ENCODE measurements at regions not wholly inside any gene's neighbourhood (a gene's known extent, or its start where the extent isn't known, plus 50 kb on each side); places are given as distances from the start of the nearest gene placed in this dataset.

DNA sequence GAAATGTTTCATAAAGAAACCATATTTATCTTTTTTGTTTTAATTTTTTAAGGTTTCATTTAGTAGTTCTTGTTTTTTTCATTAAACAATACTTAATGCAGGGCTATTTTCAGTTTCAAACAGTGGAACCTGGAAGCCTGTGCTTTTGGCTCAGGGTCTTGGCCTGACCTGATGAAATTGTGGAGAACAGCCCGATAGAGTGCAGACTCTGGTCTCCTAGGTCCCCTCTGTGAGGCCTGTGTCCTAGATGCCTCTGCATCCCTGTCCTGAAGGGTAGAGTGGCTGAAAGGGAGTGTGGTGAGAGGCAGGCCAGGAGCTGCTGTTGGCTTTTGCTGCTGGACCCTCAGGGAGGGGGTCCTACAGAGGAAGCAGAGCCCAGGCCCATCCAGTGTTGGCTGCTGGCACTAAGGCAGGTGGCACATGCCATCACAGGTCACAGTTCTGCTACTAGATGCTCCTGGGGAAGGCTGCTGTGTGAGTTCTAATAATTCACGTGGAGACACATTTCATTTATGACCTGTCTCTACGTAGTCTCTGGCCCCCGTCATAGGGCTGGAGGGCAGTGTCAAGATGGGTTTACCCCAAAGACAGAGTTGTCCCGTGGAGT is 201.0 kb upstream of the COPS8 start:
- DNase-seq, result no peak

DNA sequence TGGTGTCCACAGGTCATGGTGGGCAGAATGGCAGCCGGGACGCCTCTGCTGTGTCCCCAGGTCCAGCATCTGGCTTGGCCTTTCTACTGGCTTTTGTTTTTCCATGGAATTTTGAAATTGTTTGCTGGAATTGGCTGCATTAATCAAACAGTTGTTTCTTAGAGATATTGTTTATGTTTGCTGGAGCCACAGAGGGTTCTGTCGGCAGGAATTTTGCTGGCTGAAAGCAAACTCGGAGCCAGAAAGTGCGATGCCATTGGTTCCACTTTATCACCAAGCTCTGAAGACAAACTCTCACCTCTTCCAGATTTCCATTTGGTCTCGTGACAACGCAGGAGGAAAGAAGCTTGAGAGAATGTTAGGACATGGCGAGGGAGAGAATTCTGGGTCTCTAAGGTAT is 199.2 kb upstream of the COPS8 start:
- no peak for DNase-seq

DNA sequence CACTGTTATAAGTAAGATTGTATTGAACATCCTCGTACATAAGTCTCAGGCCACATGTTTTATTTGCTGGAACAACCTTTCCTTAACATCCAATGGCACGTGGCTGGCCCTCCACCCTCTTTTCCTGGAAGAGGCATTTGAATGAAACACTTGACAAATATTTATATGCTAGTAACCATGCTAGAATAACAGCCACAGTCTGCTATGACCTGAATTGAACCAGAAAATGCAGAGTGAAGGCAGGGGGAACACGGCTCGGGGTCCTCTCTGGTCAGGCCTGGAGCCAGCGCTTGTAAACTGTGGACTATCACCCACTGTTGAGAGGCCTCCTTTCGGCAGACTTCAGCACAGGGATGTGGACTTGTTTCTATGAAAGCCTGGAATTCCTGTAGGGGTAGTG is 198.2 kb upstream of the COPS8 start:
- DNase-seq, result no peak

DNA sequence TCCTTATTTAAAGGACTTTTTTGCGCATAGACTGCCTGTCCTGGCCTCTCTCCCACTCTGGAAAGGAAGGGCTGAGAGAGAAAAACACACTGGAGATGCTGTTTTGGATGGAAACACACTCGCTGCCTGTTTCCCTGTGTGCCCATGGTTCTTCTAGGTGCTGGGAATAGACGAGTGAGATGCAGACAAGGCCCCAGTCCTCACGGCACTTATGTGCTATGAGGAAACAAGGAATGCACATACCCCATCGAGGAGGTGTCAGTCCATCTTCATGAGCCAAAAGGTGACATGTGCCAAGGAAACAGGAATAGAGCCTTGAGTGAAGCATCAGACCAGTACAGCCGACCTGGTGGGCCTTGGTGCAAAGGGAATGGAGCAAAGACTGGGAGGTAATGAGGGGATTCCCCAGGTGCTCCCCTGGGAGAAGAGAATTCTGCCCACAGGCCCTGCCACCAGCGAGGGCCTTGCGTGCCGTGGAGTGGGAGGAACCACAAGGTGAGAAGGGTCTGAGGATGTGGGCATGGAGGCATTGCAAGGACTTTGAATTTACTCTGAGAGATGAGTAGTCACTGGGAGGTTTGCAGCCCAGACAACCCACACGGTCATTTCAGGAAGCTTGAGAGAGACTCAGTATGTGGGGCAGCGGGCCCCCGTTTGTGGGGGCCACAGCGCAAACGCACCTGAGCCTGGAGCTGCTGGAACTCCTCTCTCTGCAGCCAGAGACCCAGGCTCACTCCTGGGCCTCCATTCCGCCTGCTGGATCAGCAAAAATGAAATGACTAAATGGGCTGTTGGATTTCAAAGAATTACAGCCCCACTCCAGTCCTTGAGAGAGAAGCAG is 197.5 kb upstream of the COPS8 start:
- no peak for DNase-seq

DNA sequence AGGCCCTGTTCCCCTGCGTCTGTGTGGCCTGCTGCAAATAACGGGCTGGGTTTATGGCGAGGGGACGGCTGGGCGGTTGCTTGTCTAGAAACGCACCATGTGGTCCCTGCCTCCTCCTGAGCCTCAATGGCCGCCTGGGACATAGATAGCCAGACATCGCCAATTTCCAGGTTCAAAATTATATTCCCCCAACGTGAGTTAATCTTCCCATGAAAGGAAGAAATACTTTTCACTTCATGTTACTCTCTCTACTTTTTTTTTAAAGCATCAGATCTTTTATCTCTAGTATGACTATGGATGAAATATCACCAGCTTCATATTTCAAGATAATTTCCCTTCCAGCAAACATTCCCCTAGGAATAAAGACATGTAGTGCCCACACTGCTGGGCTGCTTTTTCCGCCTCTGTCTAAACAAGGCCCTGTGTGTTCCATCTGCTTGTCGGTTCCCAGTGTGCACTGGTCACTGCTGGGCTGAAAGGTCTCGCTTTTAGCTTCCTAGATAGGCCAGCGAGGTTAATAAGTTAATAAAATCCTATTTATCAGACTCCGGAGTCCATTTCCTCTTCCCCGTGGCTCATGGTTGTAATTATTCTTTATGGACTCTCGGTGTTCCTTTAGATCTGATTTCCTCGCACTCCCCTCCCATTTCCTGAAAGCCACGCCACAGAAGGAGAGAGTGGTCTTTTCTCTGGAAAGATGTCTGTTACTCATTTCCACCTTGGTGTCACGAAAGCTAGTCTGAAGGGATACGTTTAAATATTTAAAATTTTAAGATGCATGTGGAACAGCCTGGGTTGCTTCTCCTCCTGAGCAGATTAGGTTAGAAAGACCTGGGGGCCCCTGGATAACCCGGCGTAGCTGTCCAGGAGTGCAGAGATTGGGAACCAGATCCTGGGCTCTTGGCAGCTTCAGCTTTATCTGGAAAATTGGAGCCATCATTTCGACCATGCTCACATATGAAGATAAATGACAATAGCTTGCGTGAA is 196.6 kb upstream of the COPS8 start:
- no peak for DNase-seq

DNA sequence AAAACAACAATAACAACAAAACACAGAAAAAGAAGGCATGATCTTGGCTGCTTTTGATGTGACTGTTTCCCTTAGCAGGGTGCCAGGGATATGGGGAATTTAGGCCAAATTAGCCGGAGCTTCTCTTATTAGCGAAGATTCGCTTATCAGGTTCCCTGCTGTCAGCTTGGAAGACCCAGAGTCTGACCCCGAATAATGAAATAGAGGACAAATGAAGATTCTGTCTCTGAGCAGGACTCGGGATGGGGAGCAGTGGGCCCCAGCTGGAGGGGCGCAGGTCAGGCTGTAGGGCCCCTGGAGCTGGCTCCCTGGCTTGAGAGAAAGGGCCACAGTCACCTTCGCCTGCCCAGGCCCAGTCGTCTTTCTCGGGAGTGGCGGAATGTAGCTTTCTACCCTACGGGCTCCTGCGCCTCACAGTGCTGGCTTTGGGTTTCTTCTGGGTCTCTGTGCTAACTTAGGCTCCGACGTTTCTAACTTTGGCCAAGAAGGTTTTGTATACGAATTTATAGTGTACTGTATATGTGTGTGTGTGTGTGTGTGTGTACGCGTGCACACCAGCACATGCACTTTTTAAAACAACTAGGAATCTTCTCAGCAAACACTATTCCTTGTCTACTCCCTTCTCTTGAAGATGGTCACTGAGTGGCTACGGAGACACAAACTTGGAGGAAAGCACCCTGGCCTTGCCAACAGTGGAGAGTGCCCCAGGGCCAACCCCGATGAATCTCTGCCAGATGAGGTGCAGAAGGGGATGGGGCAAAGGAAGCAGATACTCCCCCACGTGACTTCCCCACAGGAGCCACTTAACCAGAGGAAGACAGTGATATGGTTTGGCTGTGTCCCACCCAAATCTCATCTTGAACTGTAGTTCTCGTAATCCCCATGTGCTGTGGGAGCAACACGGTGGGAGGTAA is 195.6 kb upstream of the COPS8 start:
- no peak for DNase-seq

DNA sequence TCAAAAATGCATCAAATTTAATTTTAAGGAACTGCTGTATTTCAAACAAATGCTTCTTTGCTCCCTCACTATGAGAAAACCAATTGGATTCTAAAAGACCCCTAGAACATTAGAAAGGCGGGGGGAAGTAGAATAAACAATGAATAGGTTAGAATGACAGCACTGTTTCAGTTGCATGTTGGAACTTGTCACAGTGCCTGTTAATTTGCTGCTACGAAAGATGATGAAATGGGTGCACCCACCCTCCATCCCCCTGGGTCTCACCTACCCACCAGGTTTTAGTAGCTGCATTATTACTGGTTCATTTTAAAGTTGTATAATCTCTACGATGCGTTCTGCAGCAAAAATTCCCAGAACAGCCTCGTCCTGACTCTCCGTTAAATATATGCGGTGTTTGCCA is 193.0 kb upstream of the COPS8 start:
- DNase-seq, result no peak

DNA sequence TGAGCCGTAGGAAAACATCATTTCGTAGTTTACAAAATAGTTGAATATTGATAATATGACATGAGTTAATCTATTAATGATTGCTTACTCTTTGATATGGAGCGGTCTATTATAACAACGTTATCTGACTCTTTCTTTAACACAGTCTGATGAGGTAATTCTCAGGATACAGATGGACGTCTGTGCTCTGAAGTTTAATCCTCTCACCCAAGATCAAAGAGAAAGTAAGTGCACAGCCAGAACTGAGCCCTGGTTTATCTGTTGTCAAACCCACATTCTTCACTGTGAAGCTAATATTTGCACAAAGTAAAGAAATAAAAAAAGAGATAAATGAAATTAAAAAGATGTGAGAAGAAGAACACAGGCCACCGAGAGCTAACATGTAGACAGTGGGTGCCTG is 190.9 kb upstream of the COPS8 start:
- DNase-seq, result no peak

DNA sequence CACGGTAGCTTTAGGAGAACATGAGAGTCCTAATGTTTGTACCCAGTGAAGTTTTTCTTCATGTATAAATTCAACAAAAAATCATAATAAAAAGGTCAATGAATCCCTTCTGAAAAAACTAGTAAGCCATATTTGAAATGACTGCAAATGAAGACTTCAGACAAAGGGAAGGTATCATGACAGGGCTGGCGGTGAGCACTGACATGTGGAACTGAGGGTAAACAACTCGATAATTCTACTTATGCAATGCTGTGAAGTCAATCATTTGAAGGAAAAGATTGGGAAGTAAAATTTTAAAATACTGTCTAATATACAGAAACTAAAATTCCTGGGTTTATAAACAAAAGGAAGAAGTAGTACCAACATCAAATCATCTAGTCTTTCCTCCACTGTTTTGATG is 190.2 kb upstream of the COPS8 start:
- no peak for DNase-seq

DNA sequence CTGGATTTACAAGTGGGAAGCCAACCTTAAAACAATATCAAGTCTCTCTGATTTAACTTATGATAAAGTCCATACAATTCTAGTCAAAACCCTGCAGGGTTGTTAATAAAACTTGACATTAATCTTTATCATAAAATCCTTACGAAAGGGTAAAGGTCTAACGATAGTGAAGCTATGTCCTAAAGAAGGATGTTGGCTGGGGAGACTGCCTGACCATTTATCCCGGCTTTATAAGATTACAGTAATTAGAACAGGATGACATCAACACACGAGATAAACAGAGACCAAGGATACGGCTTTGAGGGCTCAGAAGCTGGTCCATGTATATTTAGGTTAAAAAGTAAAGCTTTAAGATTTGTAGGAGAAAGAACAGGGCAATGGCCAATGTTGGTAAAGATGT is 189.0 kb upstream of the COPS8 start:
- DNase-seq, result no peak

DNA sequence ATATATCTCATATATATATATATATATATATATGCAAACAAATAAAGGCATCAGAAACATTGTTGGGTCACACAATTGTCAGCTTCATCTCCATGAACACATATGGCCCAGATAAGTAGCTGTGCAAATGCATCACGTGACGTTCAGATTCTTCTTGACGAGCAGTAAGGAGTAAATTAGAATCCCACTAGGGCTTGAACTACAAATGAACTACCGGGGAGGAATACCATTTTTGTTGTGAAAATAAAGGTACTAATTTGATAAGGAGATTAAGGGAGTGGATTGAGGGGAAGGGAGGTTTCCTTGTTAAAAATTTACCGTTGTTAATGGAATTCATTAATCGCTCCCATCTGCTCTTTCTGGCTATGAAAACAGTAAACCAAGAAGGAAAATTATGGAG is 186.5 kb upstream of the COPS8 start:
- no peak for DNase-seq

DNA sequence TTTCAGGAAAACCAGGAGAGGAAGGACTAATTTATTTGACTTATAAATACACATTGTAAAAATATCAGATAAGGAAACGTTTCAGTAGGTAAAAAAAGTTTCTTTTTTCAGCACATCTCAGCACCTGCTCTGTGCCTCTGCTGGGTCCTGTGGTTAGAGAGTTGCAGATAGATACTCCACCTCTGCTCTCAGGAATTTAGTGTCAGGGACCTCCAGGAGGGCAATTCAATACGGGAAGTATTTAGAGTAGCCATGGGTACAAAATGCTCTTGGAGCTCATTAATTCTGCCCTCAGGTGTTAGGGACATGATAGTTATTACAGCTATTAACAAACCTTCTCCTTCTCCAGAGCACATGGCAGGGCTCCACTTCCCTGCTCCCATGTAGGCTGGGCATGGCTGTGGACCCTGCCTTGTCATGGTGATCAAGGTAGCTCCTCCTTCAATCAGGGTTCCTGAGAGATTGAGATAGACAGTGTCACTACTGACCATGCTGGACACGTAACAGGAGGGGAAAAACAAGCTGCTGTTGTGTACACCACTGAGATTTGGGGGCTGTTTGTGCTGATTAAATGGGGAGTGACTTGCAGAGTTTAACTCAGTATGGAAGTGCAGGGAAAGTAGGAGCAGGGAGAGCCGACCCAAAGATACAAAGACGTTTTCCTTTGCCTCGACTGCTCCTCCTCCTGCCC is 185.6 kb upstream of the COPS8 start:
- no peak for DNase-seq

DNA sequence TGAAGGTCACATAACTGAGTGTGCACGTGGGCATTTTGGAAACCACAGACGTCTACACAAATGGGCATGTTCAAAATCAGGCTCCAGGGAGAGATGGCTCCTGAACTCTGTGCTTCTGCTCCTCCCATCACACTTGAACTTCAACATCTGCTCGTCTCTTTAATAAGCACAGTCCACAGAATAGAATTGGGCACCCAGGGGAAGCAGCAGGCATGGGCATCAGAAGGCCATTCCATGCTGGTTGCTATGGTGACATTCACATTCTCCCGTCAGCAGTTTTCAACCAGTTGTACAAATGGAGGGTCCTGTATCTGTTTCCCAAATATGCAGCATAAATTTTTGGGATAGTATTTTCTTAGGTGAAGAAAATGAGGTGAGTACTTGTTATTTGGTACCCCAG is 183.7 kb upstream of the COPS8 start:
- no peak for DNase-seq

DNA sequence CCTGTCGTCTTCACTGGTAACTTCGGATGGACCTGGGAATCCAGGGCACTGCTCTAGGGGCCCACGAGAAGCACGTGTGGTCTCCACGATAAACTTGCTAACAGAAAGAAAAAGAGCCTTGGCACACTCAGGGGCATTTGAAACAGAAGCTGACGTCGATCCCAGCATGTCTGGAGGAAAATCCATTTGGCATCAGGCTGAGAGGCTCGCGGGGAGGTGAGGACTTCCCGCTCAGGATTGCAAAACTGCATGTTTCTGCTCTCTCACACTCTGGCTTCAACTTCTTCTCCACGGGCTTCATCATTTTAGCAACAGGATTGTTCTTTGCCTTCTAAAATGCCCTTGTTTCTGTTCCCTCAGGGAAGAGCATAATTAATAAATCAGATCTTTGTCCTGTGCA is 181.7 kb upstream of the COPS8 start:
- DNase-seq, result no peak

DNA sequence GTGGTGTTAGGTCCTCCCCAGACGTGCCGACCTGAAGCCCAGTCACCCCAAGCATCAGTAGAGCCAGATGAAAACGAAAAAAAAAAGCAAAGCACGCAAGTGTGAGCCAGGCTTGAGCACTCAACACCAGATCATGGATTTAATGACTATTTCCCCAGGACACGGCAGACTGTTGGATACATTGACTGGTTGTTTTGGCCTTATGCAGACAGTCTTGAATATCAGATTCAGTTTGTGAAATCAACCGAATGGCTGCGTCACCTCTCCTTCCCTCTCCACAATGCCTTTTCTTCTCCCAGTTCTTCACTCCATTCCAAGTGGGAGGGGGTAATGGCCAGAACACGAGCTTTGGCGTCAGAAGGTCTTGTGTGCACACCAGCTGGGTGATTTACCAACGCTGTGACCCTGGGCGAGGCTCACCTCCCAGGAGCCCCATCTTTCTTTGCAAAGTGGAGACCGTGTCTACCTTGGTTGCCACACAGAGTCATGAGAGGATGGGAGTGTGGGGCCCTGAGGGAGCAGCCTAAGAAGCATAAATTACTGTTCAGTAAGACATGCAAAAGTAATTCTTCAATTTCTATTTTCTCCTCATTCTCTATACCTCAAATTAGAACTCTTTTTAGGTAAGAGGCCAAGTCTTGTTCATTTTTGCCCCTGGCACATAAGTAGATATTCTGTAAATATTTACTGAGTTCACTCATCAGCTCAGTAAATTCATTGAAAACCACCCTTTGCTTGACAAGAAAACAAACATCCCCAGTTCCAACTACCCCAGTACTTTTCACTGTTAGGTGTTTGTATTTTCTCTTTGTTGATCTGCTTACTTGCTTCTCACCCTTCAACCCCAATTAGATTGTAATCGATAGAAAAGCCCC is 181.1 kb upstream of the COPS8 start:
- no peak for DNase-seq

DNA sequence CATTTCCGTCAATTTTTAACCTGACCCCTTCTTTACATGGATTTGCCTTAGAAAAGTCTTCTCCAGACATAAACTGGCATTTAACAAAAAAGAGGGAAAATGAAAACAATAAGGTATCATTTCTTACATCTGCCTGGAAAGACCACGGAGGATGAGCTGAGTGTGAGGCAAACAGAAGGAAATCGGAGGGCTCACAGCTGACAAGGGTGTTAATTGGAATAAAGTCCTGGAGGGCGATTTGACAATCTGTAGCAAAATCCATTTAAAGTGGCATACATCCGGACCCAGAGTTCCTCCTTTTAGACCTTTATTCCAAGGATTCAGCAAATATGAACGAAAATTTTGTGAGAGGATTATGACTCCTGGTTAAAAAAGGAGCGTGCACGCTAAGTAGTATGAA is 179.7 kb upstream of the COPS8 start:
- DNase-seq, result no peak

DNA sequence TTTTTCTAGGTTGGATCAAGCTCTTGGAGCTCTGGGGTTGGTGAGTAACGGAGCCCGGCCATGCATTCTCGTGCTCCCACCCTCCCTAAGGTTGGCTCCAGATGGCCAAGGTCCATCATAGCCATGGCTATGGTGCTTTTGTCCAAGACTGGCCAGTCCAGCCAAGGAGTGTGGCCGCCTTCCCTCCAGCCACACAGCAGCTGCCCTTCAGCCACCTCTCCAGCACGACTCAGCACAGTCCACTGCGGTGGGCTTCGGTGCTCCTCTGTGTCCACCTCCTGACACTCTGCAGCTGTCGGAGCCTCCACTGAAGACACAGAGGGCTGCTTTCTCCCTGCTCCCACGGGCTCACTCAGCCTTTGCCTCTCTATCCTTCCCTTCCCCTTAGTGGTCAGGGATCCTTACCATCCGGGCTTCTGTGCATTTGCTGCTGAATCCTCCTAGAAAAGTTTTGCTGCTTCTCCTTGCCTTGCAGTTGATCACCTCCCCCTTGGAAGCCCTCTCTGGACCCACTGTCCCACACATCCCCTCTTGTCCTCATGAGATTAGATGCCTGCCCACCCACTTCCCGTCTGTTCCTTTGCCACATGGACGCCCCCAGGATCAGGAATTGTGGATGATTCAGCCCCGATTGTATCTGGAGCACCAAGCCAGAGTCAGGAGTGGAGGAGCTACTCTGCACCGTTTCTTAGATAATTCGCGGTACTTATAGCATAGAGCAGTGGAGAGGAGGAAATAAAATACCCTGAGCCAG is 177.1 kb upstream of the COPS8 start:
- DNase-seq, result no peak

DNA sequence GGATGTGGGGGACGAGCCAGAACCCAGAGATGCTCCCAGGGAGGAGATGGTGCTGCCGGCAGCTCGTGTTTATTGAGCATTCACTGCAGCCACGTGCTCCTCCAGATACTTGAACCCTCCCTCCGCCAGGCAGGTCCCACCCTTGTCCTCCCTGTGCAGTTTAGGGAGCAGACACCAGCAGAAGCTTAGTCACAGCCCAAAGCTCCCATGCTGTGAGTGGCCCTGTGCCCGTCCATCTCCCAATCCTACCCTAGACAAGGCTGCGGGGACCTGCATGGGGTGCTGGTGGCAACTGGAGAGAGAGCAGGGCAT is 176.5 kb upstream of the COPS8 start:
- DNase-seq, result no peak

DNA sequence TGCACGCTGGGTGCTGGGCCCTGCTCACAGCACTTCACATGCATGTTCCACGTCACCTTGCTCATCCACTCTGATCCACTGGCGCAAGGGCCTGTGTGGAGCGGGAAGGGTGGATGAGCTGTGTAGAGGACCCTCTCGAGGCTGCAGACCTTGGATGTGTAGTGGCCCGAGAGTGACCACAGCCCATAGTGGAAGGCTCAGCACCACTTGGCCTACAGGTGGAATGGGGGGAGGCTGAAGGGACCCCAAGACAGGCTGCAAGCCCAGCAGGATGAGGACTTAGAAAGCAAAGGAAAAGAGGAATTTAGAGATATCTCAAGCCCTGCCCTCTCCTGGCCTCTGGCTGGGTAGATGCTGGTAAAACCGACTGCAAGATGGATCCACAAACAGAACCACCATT is 175.9 kb upstream of the COPS8 start:
- DNase-seq, result no peak

DNA sequence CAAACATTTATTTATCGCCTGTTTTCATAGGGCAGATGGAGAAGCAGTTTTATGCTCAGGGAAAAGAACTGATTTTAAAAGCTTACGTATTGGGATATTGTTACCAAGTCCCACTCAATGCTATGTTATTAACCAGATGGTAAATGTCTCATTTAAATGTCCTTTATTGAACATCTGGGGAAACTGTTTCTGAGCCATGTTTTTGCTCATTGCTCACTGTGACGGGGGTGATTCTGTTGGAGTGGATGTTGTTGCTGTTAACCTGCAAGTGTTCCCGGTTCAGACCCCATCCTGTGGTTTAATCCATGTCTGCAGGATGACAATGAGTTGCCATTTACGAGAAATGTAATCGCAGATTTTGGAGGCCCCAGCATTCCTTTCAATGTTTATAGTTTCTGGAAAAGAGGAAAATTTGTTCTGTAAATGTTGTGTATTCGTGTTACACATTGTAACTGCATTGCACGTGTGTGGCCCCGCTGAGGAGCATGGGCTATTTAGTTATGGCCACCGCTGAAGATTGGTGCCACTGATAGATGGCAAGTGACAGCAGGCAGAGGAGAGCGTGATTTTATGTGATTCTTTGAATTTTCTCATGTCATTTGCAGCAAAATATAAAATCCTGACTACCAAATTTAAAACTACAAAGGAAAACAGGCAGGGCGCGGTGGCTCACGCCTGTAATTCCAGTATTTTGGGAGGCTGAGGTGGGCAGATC is 174.8 kb upstream of the COPS8 start:
- no peak for DNase-seq
